Tibial artery (tissue), 4 donors: ENCODE measurements at regions not wholly inside any gene's neighbourhood (a gene's known extent, or its start where the extent isn't known, plus 50 kb on each side); places are given as distances from the start of the nearest gene placed in this dataset.

ENCODE experiments used
- DNase-seq, 2 donors: peaks; one replicate each; pipeline ENCODE4 v3.0.0-alpha.2; 2019
- H3K27ac ChIP-seq, 2 donors: fragments of 200-600 bp; sonication (generic) in 1 of 2; 1 replicate in 1 of 2; 2 replicates in 1 of 2; pipeline ENCODE4 v1.5.1; 2018 to 2019; ENCODE audit warnings: mild to moderate bottlenecking in 1 of 2
- H3K27me3 ChIP-seq, 2 donors: fragments of 200-600 bp; sonication (generic) in 1 of 2; one replicate each; pipeline versions ENCODE4 v1.5.1 to v1.6.0; 2016 to 2019
- H3K36me3 ChIP-seq, 3 donors: fragments of 200-600 bp; sonication (generic) in 2 of 3; one replicate each; pipeline ENCODE4 v1.5.1; 2016 to 2019; ENCODE audit warnings: mild to moderate bottlenecking in 2 of 3
- H3K4me1 ChIP-seq, 4 donors: fragments of 200-600 bp; sonication (generic) in 2 of 4; 1 replicate in 3 of 4; 2 replicates in 1 of 4; pipeline ENCODE4 v1.5.1; 2016 to 2019
- H3K4me3 ChIP-seq, 2 donors: fragments of 200-600 bp; sonication (generic) in 1 of 2; 1 replicate in 1 of 2; 2 replicates in 1 of 2; pipeline ENCODE4 v1.5.1; 2018 to 2019; ENCODE audit warnings: mild to moderate bottlenecking in 2 of 2
- H3K9me3 ChIP-seq, 3 donors: fragments of 200-600 bp; sonication (generic) in 1 of 3; one replicate each; pipeline ENCODE4 v1.5.1; 2016 to 2019
- intact Hi-C: fragments of 100-400 bp; cut with DNase I; formaldehyde crosslinking; loops from one replicate; pipeline ENCODE4 v1.15.0; 2023; ENCODE audit warnings: low total_unique reads
- TF ChIP-seq, protein P1 (sequence below), 2 experiments: fragments of 200-600 bp in 1 of 2; fragments of 450-650 bp in 1 of 2; IDR thresholded peaks; one replicate each; pipeline ENCODE4 v1.5.1; 2017 to 2019; ENCODE audit warnings: antibody characterized with exemption in 2 of 2, mild to moderate bottlenecking in 1 of 2, moderate library complexity in 1 of 2

GRCh38 chrX:38940547-38940946 lies 139.3 kb downstream of the MID1IP1 start:
- no peaks in the 10 kb centered on the region for H3K36me3 ChIP-seq
- no peak for DNase-seq
- H3K4me3 ChIP-seq = no peak overlapping the region
- TF ChIP-seq, protein P1, sequence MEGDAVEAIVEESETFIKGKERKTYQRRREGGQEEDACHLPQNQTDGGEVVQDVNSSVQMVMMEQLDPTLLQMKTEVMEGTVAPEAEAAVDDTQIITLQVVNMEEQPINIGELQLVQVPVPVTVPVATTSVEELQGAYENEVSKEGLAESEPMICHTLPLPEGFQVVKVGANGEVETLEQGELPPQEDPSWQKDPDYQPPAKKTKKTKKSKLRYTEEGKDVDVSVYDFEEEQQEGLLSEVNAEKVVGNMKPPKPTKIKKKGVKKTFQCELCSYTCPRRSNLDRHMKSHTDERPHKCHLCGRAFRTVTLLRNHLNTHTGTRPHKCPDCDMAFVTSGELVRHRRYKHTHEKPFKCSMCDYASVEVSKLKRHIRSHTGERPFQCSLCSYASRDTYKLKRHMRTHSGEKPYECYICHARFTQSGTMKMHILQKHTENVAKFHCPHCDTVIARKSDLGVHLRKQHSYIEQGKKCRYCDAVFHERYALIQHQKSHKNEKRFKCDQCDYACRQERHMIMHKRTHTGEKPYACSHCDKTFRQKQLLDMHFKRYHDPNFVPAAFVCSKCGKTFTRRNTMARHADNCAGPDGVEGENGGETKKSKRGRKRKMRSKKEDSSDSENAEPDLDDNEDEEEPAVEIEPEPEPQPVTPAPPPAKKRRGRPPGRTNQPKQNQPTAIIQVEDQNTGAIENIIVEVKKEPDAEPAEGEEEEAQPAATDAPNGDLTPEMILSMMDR (IDR thresholded peaks at IDR 0.05) = no peak
- intact Hi-C loops = no loop called here
- peak overlapping the region; percentile 59 to 63 for H3K27ac ChIP-seq
- H3K4me1 ChIP-seq = peaks cover 0 to 40% (median 2%) of the 10 kb centered on the region in 4 donors
- H3K27me3 ChIP-seq = no peaks in the 10 kb centered on the region
- no peaks in the 10 kb centered on the region for H3K9me3 ChIP-seq

GRCh38 chrX:38941675-38942074 lies 140.4 kb downstream of the MID1IP1 start:
- DNase-seq = no peak
- Histone ChIP-seq H3K27me3 (no peaks in the 10 kb centered on the region), H3K9me3 (no peaks in the 10 kb centered on the region), H3K27ac (peak overlapping the region; percentile 59 to 63), H3K4me1 (peaks cover 0 to 35% (median 2%) of the 10 kb centered on the region in 4 donors), H3K4me3 (no peak overlapping the region), H3K36me3 (no peaks in the 10 kb centered on the region)
- TF ChIP-seq, protein P1 (IDR thresholded peaks at IDR 0.05) = no peak
- intact Hi-C loops = no loop called here

GRCh38 chrX:38943120-38943519 lies 141.9 kb downstream of the MID1IP1 start:
- TF ChIP-seq, protein P1 (IDR thresholded peaks at IDR 0.05) = no peak
- H3K4me3 ChIP-seq = no peak overlapping the region
- H3K36me3 ChIP-seq = no peaks in the 10 kb centered on the region
- no peak for DNase-seq
- no peak overlapping the region for H3K27ac ChIP-seq
- intact Hi-C loops = no loop called here
- H3K4me1 ChIP-seq = peaks cover 0 to 35% (median 2%) of the 10 kb centered on the region in 4 donors
- H3K9me3 ChIP-seq = no peaks in the 10 kb centered on the region
- H3K27me3 ChIP-seq = no peaks in the 10 kb centered on the region

- TF ChIP-seq, protein P1 (IDR thresholded peaks at IDR 0.05) = no peak
- no peaks in the 10 kb centered on the region for H3K4me1 ChIP-seq
Observed at GRCh38 chrX:38948046-38948445, 146.8 kb downstream of the MID1IP1 start.

DNA sequence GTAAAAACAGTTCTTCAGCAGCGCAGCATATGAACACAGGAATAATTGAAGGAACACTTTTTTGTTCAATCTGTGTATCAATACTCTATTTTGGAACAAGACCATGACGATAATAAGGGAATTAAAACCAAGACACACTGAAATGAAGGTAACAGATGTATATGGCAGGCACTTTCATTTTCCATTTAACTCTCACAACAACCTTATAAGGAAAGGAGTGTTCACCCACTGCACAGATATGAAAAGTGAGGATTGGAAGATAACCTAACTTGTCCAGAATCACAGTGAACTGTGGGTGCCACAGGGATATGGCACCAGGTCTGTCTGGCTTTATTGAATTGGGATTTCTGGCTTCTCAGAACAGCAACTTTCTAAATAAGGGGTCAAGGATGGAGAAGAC lies 153.3 kb downstream of the MID1IP1 start:
- no peak for DNase-seq
- H3K27ac ChIP-seq = no peak overlapping the region
- no peaks in the 10 kb centered on the region for H3K9me3 ChIP-seq
- no peaks in the 10 kb centered on the region for H3K4me1 ChIP-seq
- H3K4me3 ChIP-seq = no peak overlapping the region
- H3K36me3 ChIP-seq = no peaks in the 10 kb centered on the region
- intact Hi-C loops = no loop called here
- TF ChIP-seq, protein P1 (IDR thresholded peaks at IDR 0.05) = no peak
- H3K27me3 ChIP-seq = no peaks in the 10 kb centered on the region

More at GRCh38 chrX:38948046-38948445, 146.8 kb downstream of the MID1IP1 start:
- no peak overlapping the region for H3K27ac ChIP-seq
- H3K36me3 ChIP-seq = no peaks in the 10 kb centered on the region
- no peaks in the 10 kb centered on the region for H3K9me3 ChIP-seq
- DNase-seq = no peak
- H3K4me3 ChIP-seq = no peak overlapping the region
- H3K27me3 ChIP-seq = no peaks in the 10 kb centered on the region
- intact Hi-C loops = no loop called here

GRCh38 chrX:38959736-38960135 lies 158.5 kb downstream of the MID1IP1 start:
- H3K4me3 ChIP-seq = no peak overlapping the region
- no peak overlapping the region for H3K27ac ChIP-seq
- intact Hi-C loops = no loop called here

More at GRCh38 chrX:38959736-38960135, 158.5 kb downstream of the MID1IP1 start:
- no peak for DNase-seq
- no peaks in the 10 kb centered on the region for H3K4me1 ChIP-seq
- H3K9me3 ChIP-seq = no peaks in the 10 kb centered on the region
- no peaks in the 10 kb centered on the region for H3K27me3 ChIP-seq
- H3K36me3 ChIP-seq = no peaks in the 10 kb centered on the region
- TF ChIP-seq, protein P1 (IDR thresholded peaks at IDR 0.05) = no peak
